ENCODE measurements at regions not wholly inside any gene's neighbourhood (a gene's known extent, or its start where the extent isn't known, plus 50 kb on each side); places are given as distances from the start of the nearest gene placed in this dataset.

- FAIRE-seq (no peak), DNase-seq (ENCODE audit: low read depth, low spot score) (no peak), ATAC-seq (no peak)
- SMC1A ChIA-PET (ENCODE audit: uncharacterized antibody, unreplicated experiment): no interaction called here
- Histone ChIP-seq H3K4me1 (ENCODE audit: control insufficient read depth, insufficient read depth, low read length) (no peaks in the 10 kb centered on the region), H3K4me2 (ENCODE audit: control insufficient read depth, insufficient read depth) (no peak overlapping the region), H3K79me2 (ENCODE audit: control insufficient read depth, insufficient read depth, low read length) (no peaks in the 10 kb centered on the region), H3K9me3 (replicated peaks; ENCODE audit: control insufficient read depth, insufficient read depth, low read length) (no peaks in the 10 kb centered on the region), H3K27me3 (replicated peaks in 1 of 2; ENCODE audit: control insufficient read depth in 2 of 2, insufficient read depth in 2 of 2, low read length in 1 of 2) (no peaks in the 10 kb centered on the region; a peak in 2 of 4 replicates), H3K9ac (ENCODE audit: control insufficient read depth, insufficient read depth, low read length) (no peak overlapping the region), H3K36me3 (ENCODE audit: control insufficient read depth in 2 of 2, insufficient read depth in 2 of 2, low read length in 1 of 2) (no peaks in the 10 kb centered on the region), H4K20me1 (ENCODE audit: control insufficient read depth, insufficient read depth) (no peaks in the 10 kb centered on the region), H3K4me3 (no peak overlapping the region), H3K27ac (ENCODE audit: control insufficient read depth, insufficient read depth) (no peak overlapping the region), H2AFZ (ENCODE audit: control insufficient read depth, low read depth, low read length) (no peak overlapping the region)
- CTCF ChIA-PET: no interaction called here
- RAD21 ChIA-PET (ENCODE audit: unreplicated experiment): no interaction called here
- intact Hi-C loops (cut with micrococcal nuclease; ENCODE audit: unreplicated experiment): no loop called here
- in situ Hi-C loops (cut with MboI): no loop called here
- TF ChIP-seq KLF5 (IDR thresholded peaks at IDR 0.05; ENCODE audit: partially characterized antibody): no peak
- no peak for TF ChIP-seq HDGF (IDR thresholded peaks at IDR 0.05)
- TF ChIP-seq BCL11A (IDR thresholded peaks at IDR 0.05; ENCODE audit: low read depth, low read length): no peak
- TF ChIP-seq KAT2A (conservative IDR thresholded peaks at IDR 0.05; ENCODE audit: control insufficient read depth, low read depth, low read length): no peak
- TF ChIP-seq RBBP5 (conservative IDR thresholded peaks at IDR 0.05): no peak
- no peak for TF ChIP-seq ESRRA (IDR thresholded peaks at IDR 0.05; ENCODE audit: low read length)
- no peak for TF ChIP-seq ZNF384 (IDR thresholded peaks at IDR 0.05; ENCODE audit: borderline replicate concordance, low read depth, low read length)
- TF ChIP-seq PKNOX1 (IDR thresholded peaks at IDR 0.05): no peak
- POLR2A ChIA-PET: no interaction called here
- WGBS (ENCODE audit: insufficient coverage, insufficient replicate concordance, low lambda C conversion rate, missing lambda C conversion rate): 6% methylated on average over 8 of the region's 8 CpGs
- no TSS peak for BruUV-seq (replicated peaks)
Measured at GRCh38 chr2:120429586-120430500, 83.9 kb downstream of the INHBB start.

Measured in GM12878 (cell line).